SK-N-MC (cell line): ENCODE measurements at regions not wholly inside any gene's neighbourhood (a gene's known extent, or its start where the extent isn't known, plus 50 kb on each side); places are given as distances from the start of the nearest gene placed in this dataset.
A peak's percentile ranks its signal among the peaks of the same experiment; 100 is the strongest.

Source experiments
- DNase-seq: peaks from one replicate; pipeline ENCODE4 v3.0.0-alpha.2; 2011; ENCODE audit warnings: low read depth, low spot score
- H3K27ac ChIP-seq: fragments of 200-600 bp; sonication (generic); 2 replicates; pipeline ENCODE4 v1.5.1; 2016; ENCODE audit warnings: mixed run types
- H3K36me3 ChIP-seq: fragments of 200-600 bp; sonication (generic); 2 replicates; pipeline ENCODE4 v1.6.1; 2017; ENCODE audit warnings: antibody characterized with exemption, low read length, mixed read lengths; ENCODE audit not compliant: insufficient read depth
- H3K4me3 ChIP-seq: fragments of 200-600 bp; sonication (generic); 2 replicates; pipeline ENCODE4 v1.5.1; 2016
- H3K9ac ChIP-seq: fragments of 200-600 bp; sonication (generic); 2 replicates; pipeline ENCODE4 v1.8.0; 2017; ENCODE audit warnings: mixed run types, mixed read lengths; ENCODE audit not compliant: insufficient read length
- H3K9me3 ChIP-seq: fragments of 200-600 bp; sonication (generic); 2 replicates; pipeline ENCODE4 v1.6.1; 2017; ENCODE audit warnings: low read depth, mild to moderate bottlenecking, antibody characterized with exemption, low read length, moderate library complexity, mixed read lengths
- EZH2 ChIP-seq: fragments of 200-600 bp; sonication (generic); IDR thresholded peaks from one replicate; pipeline ENCODE4 v1.6.1; 2017; ENCODE audit warnings: antibody characterized with exemption
- FOXP2 ChIP-seq: optimal IDR thresholded peaks from 2 replicates; pipeline ENCODE3; 2011; ENCODE audit warnings: mild to moderate bottlenecking, moderate library complexity; ENCODE audit not compliant: insufficient read depth; ENCODE audit errors: extremely low read length, control extremely low read depth
- POLR2AphosphoS5 ChIP-seq: IDR thresholded peaks from 2 replicates; pipeline ENCODE4 v1.6.1; 2012; ENCODE audit warnings: mild to moderate bottlenecking, low read depth, low read length, borderline replicate concordance

GRCh38 chr6:6857528-6857927 lies 250.2 kb upstream of the RREB1 start:
- Histone ChIP-seq H3K9ac (no peak overlapping the region), H3K9me3 (no peaks in the 10 kb centered on the region), H3K27ac (peak overlapping the region; percentile 28; the same call in 1 of the 2 replicates), H3K4me3 (no peak overlapping the region), H3K36me3 (no peaks in the 10 kb centered on the region)
- TF ChIP-seq POLR2AphosphoS5: no peak
- TF ChIP-seq EZH2: no peak
- TF ChIP-seq FOXP2: no peak
- no peak for DNase-seq

GRCh38 chr6:6858533-6858982 lies 249.2 kb upstream of the RREB1 start:
- no peak for TF ChIP-seq EZH2
- TF ChIP-seq POLR2AphosphoS5: no peak
- no peak for TF ChIP-seq FOXP2
- Histone ChIP-seq H3K27ac (peak overlapping the region; percentile 22; the same call in 1 of the 2 replicates), H3K9me3 (no peaks in the 10 kb centered on the region), H3K9ac (no peak overlapping the region), H3K4me3 (no peak overlapping the region), H3K36me3 (no peaks in the 10 kb centered on the region)
- DNase-seq: no peak

GRCh38 chr6:6859105-6859504 lies 248.7 kb upstream of the RREB1 start:
- DNase-seq: no peak
- TF ChIP-seq EZH2: no peak
- no peak overlapping the region for H3K9ac ChIP-seq

GRCh38 chr6:6859722-6860121 lies 248.0 kb upstream of the RREB1 start:
- no peak overlapping the region for H3K4me3 ChIP-seq
- no peak for DNase-seq
- no peaks in the 10 kb centered on the region for H3K9me3 ChIP-seq
- no peaks in the 10 kb centered on the region for H3K36me3 ChIP-seq
- TF ChIP-seq FOXP2 (no peak), POLR2AphosphoS5 (no peak), EZH2 (no peak)
- H3K27ac ChIP-seq: peak overlapping the region; percentile 22; the same call in 1 of the 2 replicates
- no peak overlapping the region for H3K9ac ChIP-seq

More at GRCh38 chr6:6859105-6859504, 248.7 kb upstream of the RREB1 start:
- Histone ChIP-seq H3K4me3 (no peak overlapping the region), H3K27ac (peak overlapping the region; percentile 22; the same call in 1 of the 2 replicates), H3K9me3 (no peaks in the 10 kb centered on the region), H3K36me3 (no peaks in the 10 kb centered on the region)

GRCh38 chr6:6860863-6861262 lies 246.9 kb upstream of the RREB1 start:
- no peak for TF ChIP-seq POLR2AphosphoS5
- no peak for TF ChIP-seq EZH2
- TF ChIP-seq FOXP2: no peak
- Histone ChIP-seq H3K9ac (no peak overlapping the region), H3K27ac (no peak overlapping the region), H3K9me3 (no peaks in the 10 kb centered on the region), H3K4me3 (no peak overlapping the region), H3K36me3 (no peaks in the 10 kb centered on the region)
- no peak for DNase-seq

GRCh38 chr6:6861351-6861894 lies 246.3 kb upstream of the RREB1 start:
- no peak overlapping the region for H3K27ac ChIP-seq
- TF ChIP-seq POLR2AphosphoS5 (no peak), EZH2 (no peak), FOXP2 (no peak)
- no peaks in the 10 kb centered on the region for H3K9me3 ChIP-seq
- no peak for DNase-seq
- no peak overlapping the region for H3K4me3 ChIP-seq
- H3K9ac ChIP-seq: no peak overlapping the region
- H3K36me3 ChIP-seq: no peaks in the 10 kb centered on the region

- TF ChIP-seq EZH2 (no peak), FOXP2 (no peak), POLR2AphosphoS5 (no peak)
- H3K4me3 ChIP-seq: no peak overlapping the region
- no peaks in the 10 kb centered on the region for H3K9me3 ChIP-seq
- no peak overlapping the region for H3K9ac ChIP-seq
- H3K36me3 ChIP-seq: no peaks in the 10 kb centered on the region
- DNase-seq: no peak
- no peak overlapping the region for H3K27ac ChIP-seq
These were observed 245.8 kb upstream of the RREB1 start for GRCh38 chr6:6861995-6862394.

- H3K9me3 ChIP-seq: no peaks in the 10 kb centered on the region
- H3K27ac ChIP-seq: no peak overlapping the region
- no peak for DNase-seq
- no peak overlapping the region for H3K9ac ChIP-seq
- no peak for TF ChIP-seq FOXP2
- no peak overlapping the region for H3K4me3 ChIP-seq
- no peaks in the 10 kb centered on the region for H3K36me3 ChIP-seq
These were observed 243.7 kb upstream of the RREB1 start for GRCh38 chr6:6863970-6864639.

GRCh38 chr6:6865611-6866010 lies 242.2 kb upstream of the RREB1 start:
- TF ChIP-seq FOXP2 (no peak), POLR2AphosphoS5 (no peak), EZH2 (no peak)
- Histone ChIP-seq H3K9me3 (no peaks in the 10 kb centered on the region), H3K36me3 (no peaks in the 10 kb centered on the region), H3K27ac (no peak overlapping the region), H3K9ac (no peak overlapping the region), H3K4me3 (no peak overlapping the region)
- DNase-seq: no peak
